Kidney tubule cell (primary cell): ENCODE measurements at regions not wholly inside any gene's neighbourhood (a gene's known extent, or its start where the extent isn't known, plus 50 kb on each side); places are given as distances from the start of the nearest gene placed in this dataset.
"Not testable (repeated sequence)": the region's sequence is repeated elsewhere in the genome, so short reads cannot be mapped to it uniquely, and the experiment has no call there.

Source experiments
- DNase-seq: peaks from one replicate; pipeline ENCODE4 v3.0.0-alpha.2; 2018; ENCODE audit warnings: low spot score

DNA sequence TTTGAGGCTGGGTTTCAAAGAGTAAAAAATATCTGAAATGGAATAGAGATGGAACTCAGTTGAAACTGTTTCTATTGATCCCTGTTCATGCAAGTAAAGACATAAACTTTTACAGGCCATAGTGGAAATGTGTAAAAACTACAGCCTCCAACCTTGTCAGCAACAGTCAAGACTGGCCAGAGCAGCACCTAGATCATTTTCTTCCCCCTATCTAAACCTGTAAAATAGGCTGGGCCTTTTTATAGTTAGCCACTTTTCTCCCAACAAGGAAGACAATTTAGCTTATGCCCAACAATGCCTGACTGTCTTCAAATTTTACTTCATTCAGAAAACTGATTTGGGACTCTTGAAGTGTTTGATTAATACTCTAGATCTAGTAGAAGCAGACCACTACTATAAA is 91.5 kb upstream of the CMC1 start:
- DNase-seq = no peak

DNA sequence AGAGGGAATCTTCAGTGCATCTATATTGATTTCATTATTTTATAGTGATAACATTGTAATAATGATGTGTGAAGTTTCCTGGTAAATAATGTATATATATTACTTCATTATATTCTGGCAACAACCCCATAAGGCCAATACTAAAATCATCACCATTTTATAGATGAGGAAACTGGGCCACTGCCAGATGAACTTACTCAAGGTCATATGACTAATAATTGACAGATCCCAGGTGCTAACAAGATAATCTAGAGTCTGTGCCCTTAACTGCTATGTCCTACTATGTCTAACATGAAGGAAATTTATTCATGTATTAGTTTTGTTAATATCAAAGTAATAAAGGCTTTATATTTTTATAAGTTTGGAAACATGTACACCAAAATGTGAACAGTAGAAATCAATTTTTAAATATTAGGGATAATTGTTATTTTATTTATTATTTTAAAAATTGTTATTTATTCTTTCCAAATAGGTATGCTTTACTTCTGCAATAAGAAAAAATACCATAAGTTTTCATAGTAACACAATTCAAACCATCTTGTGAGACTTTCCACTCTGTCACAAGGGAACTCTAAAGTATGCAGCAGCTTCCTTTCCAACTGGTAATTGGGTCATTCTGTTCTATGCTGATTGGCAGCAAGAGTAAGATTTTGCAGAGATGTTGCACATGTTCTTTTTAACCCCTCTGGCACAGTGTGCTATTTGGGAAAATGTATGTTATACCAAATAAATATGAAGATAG is 90.8 kb upstream of the CMC1 start:
- DNase-seq = peak; percentile 2

DNA sequence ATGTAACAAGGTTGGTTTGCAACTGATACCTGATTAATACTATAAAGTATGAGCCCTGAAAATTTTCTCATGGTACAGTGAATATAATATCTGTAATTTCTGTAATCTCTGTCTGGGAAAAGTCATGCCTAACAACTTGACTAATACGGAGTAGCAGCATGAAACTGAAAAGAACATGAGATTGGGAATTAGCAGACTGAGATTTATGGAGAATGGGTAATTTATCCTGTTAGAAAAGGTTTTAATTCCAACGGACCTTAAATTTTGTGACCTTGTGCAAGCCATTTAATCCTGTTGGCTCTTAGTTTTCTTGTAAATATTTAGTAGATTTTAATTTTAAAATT is 90.2 kb upstream of the CMC1 start:
- DNase-seq = no peak

DNA sequence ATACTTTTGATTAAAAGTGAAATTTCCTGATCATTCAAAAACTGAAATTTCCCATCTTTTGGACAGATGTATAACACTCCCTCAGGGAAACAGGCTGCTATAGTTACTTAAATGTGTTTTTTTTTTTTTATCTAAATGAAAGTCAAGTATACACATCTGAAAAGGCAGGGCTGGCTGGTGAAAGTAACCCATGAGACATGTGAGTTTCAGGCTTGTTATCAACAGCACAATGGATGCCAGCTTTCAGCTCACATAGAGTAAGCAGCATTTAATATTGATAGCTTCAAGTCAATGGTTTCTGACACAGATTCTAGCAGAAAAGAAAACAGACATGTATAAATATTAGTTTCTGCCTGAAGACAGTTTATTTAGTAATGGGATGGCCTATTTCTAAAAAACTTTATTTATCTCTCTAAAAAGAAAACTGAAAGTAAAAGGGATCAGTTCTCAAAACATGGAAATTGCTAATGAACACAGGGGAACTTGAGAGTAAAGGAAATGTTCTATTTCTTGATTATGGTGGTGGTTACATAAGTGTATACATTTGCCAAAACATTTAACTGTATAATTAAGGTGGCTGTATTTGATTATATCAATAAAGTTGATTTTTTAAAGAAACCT is 89.7 kb upstream of the CMC1 start:
- DNase-seq = no peak

DNA sequence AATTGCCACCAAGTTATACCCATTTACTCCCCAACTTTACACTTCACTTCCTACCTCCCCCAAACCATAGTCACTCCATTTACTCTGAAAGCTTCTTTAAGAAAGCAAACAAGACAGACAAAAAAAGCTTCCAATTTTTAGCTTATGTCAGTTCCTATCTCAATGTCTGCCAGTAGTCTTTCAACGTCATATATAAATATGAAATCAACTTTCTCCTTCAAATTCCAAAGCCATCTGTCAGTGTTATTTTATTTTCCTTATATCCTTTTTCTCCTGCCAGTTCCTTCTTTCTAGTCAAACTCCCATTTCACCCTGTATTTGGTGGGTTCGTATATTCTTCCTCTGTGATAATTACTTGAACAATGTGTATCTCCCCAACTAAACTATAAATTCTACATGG is 85.8 kb upstream of the CMC1 start:
- DNase-seq = no peak

DNA sequence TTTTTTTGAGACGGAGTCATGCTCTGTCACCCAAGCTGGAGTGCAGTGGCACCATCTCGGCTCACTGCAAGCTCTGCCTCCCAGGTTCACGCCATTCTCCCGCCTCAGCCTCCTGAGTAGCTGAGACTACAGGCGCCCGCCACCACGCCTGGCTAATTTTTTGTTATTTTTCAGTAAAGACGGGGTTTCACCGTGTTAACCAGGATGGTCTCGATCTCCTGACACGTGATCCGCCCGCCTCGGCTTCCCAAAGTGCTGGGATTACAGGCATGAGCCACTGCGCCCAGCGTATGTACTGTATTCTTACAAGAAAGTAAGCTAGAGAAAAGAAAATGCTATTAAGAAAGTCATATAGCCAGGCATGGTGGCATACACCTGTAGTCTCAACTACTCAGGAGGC is 84.8 kb upstream of the CMC1 start:
- not testable (repeated sequence) for DNase-seq

DNA sequence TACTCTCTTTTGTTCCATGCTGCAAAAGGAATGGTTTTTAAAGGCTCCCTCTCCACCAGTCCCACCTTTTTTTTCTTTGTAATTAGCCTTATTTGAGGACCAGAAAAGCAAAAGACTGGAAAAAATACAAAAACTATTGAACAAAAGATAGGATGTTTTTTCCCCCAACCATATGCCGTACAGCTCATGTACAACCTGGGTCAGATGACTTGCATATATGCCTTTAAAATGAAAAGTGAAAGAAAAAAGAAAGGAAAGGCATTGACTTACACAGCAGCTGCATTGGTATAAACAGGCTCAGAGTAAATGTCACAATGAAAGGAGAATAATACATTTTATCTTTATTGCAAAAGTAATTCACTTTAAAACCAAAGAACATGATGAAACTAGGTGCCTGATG is 69.5 kb upstream of the CMC1 start:
- no peak for DNase-seq

DNA sequence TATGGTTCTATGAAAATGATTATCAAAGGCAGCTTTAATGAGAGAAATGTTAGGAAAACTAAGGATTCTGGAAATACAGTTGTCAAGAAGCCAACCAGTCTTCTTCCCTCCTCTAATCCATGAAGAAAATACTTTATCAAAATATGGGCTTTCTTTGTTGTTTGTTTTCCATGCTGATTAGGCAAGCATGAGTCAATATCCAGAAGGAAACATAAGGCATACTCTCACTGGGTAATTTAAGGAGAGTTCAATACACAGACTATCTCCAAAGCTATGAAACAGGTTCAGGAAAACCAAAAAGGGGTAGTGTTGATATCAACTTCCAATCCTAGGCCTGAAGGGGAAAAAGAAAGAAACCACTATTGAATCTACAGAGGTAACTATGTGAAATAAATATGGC is 68.7 kb upstream of the CMC1 start:
- DNase-seq = no peak

DNA sequence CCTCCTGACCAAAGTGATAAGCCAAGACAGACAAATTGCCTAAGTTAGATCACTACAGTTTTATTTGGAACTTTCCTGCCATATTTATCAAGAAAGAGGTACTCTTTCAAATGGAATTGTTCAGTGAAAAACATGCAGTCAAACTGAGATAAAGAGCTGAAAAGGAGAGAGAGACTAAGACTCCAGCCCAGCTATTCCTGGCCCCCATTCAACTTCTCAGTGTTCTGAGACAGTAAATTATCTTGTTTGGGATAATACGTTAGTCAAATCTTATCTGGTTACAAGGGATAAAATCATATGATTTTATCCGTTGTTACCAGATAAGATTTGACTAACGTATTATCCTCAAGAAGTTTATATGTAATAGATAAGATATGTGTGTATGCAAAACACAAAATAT is 67.6 kb upstream of the CMC1 start:
- DNase-seq = no peak

DNA sequence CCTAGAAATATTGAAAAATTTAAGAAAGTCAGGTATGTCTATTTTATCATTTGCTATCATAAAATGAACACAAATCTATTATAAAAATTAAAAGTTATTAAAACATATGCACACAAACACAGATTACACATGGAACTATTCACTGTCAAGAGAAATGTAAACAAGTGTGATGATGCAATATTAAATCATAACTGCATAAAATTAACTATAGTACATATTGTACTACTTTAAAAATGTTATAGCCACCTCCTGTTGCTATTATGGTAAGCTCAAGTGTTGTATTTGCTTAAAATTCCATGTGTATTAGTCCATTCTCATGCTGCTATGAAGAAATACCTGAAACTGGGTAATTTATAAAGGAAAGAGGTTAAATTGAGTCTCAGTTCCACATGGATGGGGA is 54.7 kb upstream of the CMC1 start:
- no peak for DNase-seq

DNA sequence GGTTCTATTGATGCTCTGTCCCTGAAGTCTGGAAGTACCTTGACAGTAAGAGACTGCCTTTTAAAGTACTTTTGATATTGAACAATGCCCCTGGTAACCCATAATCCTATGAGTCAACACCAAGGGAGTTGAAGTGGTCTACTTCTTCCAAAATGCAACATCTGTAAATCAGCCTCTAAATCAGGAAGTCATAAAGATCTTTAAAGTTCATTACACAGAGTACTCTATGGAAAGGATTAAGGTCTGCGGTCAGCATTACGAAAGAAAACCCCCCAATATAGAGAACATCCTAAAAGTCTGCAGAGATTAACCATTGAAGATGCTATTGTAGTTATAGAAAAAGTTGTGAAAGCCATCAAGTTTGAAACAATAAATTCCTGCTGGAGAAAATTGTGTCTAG is 52.7 kb upstream of the CMC1 start:
- DNase-seq = no peak

DNA sequence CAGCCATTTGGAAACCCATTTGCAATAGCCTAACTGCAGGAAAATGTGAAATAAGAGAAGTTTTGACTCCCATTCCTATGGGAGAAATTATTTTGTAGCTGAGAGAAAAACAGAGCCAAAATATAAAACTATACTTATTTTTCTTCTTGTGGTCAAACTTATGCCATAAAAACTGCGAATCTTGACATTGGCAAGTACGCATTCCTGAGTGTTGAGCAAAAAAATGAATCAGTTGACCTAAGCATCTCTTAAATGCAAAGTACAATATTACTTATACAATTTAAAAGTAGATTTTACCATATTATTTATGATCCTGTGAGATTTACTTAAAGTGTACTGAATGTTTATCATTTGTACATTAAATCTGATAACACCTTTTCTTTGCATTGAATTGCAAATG is 50.1 kb upstream of the CMC1 start:
- no peak for DNase-seq
